HEK293 (cell line): ENCODE measurements at regions not wholly inside any gene's neighbourhood (a gene's known extent, or its start where the extent isn't known, plus 50 kb on each side); places are given as distances from the start of the nearest gene placed in this dataset.

ENCODE experiments used
- CTCF ChIA-PET: fragments of 350-600 bp; formaldehyde crosslinking; extraction: SDS; loops from one replicate; lab custom pipeline; 2021; ENCODE audit warnings: antibody characterized with exemption; lab: Yijun Ruan, JAX
- POLR2A ChIA-PET: fragments of 300-600 bp; formaldehyde crosslinking; extraction: SDS; loops from one replicate; lab custom pipeline; 2020; ENCODE audit warnings: antibody characterized with exemption, inconsistent platforms; lab: Yijun Ruan, JAX
- H3K27ac ChIP-seq: fragments of 200-500 bp; sonication (Bioruptor generic); 2 replicates; pipeline ENCODE4 v1.5.1; 2014; ENCODE audit warnings: low read depth, low read length, control low read depth, inconsistent platforms; ENCODE audit errors: extremely low read depth
- H3K36me3 ChIP-seq, 2 experiments: fragments of 200-500 bp in 1 of 2; sonication (Bioruptor generic) in 1 of 2; 1 replicate in 1 of 2; 2 replicates in 1 of 2; pipeline ENCODE4 v1.5.1; 2014 to 2017; ENCODE audit warnings: inconsistent platforms in 2 of 2, low read length in 2 of 2; ENCODE audit not compliant: control insufficient read depth in 2 of 2, insufficient read depth in 1 of 2
- H3K4me1 ChIP-seq: fragments of 200-500 bp; sonication (Bioruptor generic); 2 replicates; pipeline ENCODE4 v1.5.1; 2014; ENCODE audit warnings: mild to moderate bottlenecking, low read length, inconsistent platforms; ENCODE audit not compliant: control insufficient read depth, insufficient read depth
- H3K4me3 ChIP-seq: 2 replicates; pipeline ENCODE4 v1.5.1; 2011; ENCODE audit warnings: low read depth, mild to moderate bottlenecking, control low read depth, low read length, moderate library complexity
- H3K9me3 ChIP-seq: fragments of 200-500 bp; sonication (Bioruptor generic); 2 replicates; pipeline ENCODE4 v1.5.1; 2014; ENCODE audit warnings: low read depth, low read length, inconsistent platforms; ENCODE audit not compliant: control insufficient read depth, insufficient read depth
- AEBP2 ChIP-seq: fragments of 450-650 bp; formaldehyde crosslinking; IDR thresholded peaks from 2 replicates; pipeline ENCODE4 v1.5.1; 2016; ENCODE audit warnings: missing biosample characterization, missing genetic modification characterization, borderline replicate concordance
- EGR2 ChIP-seq: fragments of 450-650 bp; formaldehyde crosslinking; IDR thresholded peaks from 2 replicates; pipeline ENCODE4 v1.5.1; 2016; ENCODE audit warnings: low read depth, missing biosample characterization, missing genetic modification characterization
- GLI2 ChIP-seq: fragments of 450-650 bp; formaldehyde crosslinking; IDR thresholded peaks from 2 replicates; pipeline ENCODE4; 2017; ENCODE audit warnings: missing biosample characterization, missing genetic modification characterization, low read depth, borderline replicate concordance
- GLIS1 ChIP-seq: fragments of 450-650 bp; formaldehyde crosslinking; IDR thresholded peaks from 2 replicates; pipeline ENCODE4 v1.5.1; 2016; ENCODE audit warnings: missing biosample characterization, missing genetic modification characterization
- HIC1 ChIP-seq: fragments of 450-650 bp; formaldehyde crosslinking; IDR thresholded peaks from 2 replicates; pipeline ENCODE4 v1.5.1; 2016; ENCODE audit warnings: missing biosample characterization, missing genetic modification characterization
- KLF17 ChIP-seq: fragments of 450-650 bp; formaldehyde crosslinking; IDR thresholded peaks from 2 replicates; pipeline ENCODE4 v1.5.1; 2016; ENCODE audit warnings: missing biosample characterization, missing genetic modification characterization
- MZF1 ChIP-seq: fragments of 450-650 bp; formaldehyde crosslinking; IDR thresholded peaks from 2 replicates; pipeline ENCODE4 v1.5.1; 2017; ENCODE audit warnings: missing biosample characterization, missing genetic modification characterization, borderline replicate concordance
- PRDM1 ChIP-seq: fragments of 450-650 bp; formaldehyde crosslinking; IDR thresholded peaks from 2 replicates; pipeline ENCODE4; 2016; ENCODE audit warnings: missing biosample characterization, missing genetic modification characterization
- REST ChIP-seq: fragments of 450-650 bp; formaldehyde crosslinking; IDR thresholded peaks from 2 replicates; pipeline ENCODE4 v1.5.1; 2016; ENCODE audit warnings: missing biosample characterization, missing genetic modification characterization
- ZBTB7A ChIP-seq: fragments of 450-650 bp; formaldehyde crosslinking; IDR thresholded peaks from 2 replicates; pipeline ENCODE4 v1.5.1; 2016; ENCODE audit warnings: low read depth, missing biosample characterization, missing genetic modification characterization
- ZFHX2 ChIP-seq: fragments of 450-650 bp; formaldehyde crosslinking; conservative IDR thresholded peaks from 2 replicates; pipeline ENCODE4 v1.5.1; 2016; ENCODE audit warnings: missing biosample characterization, missing genetic modification characterization
- ZNF132 ChIP-seq: fragments of 450-650 bp; formaldehyde crosslinking; IDR thresholded peaks from 2 replicates; pipeline ENCODE4 v1.5.1; 2017; ENCODE audit warnings: missing biosample characterization, missing genetic modification characterization, borderline replicate concordance
- ZNF133 ChIP-seq: fragments of 450-650 bp; formaldehyde crosslinking; IDR thresholded peaks from 2 replicates; pipeline ENCODE4 v1.5.1; 2016; ENCODE audit warnings: missing biosample characterization, missing genetic modification characterization
- ZNF23 ChIP-seq: fragments of 450-650 bp; formaldehyde crosslinking; IDR thresholded peaks from 2 replicates; pipeline ENCODE4 v1.5.1; 2016; ENCODE audit warnings: missing biosample characterization, missing genetic modification characterization, borderline replicate concordance
- ZNF26 ChIP-seq: fragments of 450-650 bp; formaldehyde crosslinking; IDR thresholded peaks from 2 replicates; pipeline ENCODE4 v1.5.1; 2016; ENCODE audit warnings: missing biosample characterization, missing genetic modification characterization
- ZNF266 ChIP-seq: fragments of 450-650 bp; formaldehyde crosslinking; IDR thresholded peaks from 2 replicates; pipeline ENCODE4 v1.5.1; 2016; ENCODE audit warnings: missing biosample characterization, missing genetic modification characterization, low read depth
- ZNF302 ChIP-seq: fragments of 450-650 bp; formaldehyde crosslinking; IDR thresholded peaks from 2 replicates; pipeline ENCODE4 v1.5.1; 2016; ENCODE audit warnings: missing biosample characterization, missing genetic modification characterization, low read depth
- ZNF350 ChIP-seq: fragments of 450-650 bp; formaldehyde crosslinking; IDR thresholded peaks from 2 replicates; pipeline ENCODE4 v1.5.0; 2017; ENCODE audit warnings: missing biosample characterization, mild to moderate bottlenecking, missing genetic modification characterization
- ZNF391 ChIP-seq: fragments of 450-650 bp; formaldehyde crosslinking; IDR thresholded peaks from 2 replicates; pipeline ENCODE4 v1.5.1; 2016; ENCODE audit warnings: low read depth, missing biosample characterization, missing genetic modification characterization, borderline replicate concordance
- ZNF426 ChIP-seq: fragments of 450-650 bp; formaldehyde crosslinking; IDR thresholded peaks from 2 replicates; pipeline ENCODE4 v1.5.1; 2017; ENCODE audit warnings: missing biosample characterization, missing genetic modification characterization, mild to moderate bottlenecking, inconsistent platforms, moderate library complexity
- ZNF449 ChIP-seq: fragments of 450-650 bp; formaldehyde crosslinking; IDR thresholded peaks from 2 replicates; pipeline ENCODE4 v1.5.1; 2017; ENCODE audit warnings: missing biosample characterization, mild to moderate bottlenecking, missing genetic modification characterization, moderate library complexity
- ZNF48 ChIP-seq: fragments of 450-650 bp; formaldehyde crosslinking; IDR thresholded peaks from 2 replicates; pipeline ENCODE4 v1.5.1; 2016; ENCODE audit warnings: missing biosample characterization, missing genetic modification characterization
- ZNF521 ChIP-seq: fragments of 450-650 bp; formaldehyde crosslinking; IDR thresholded peaks from 2 replicates; pipeline ENCODE4 v1.5.1; 2017; ENCODE audit warnings: missing biosample characterization, mild to moderate bottlenecking, missing genetic modification characterization
- ZNF560 ChIP-seq: fragments of 450-650 bp; formaldehyde crosslinking; IDR thresholded peaks from 2 replicates; pipeline ENCODE4 v1.5.1; 2017; ENCODE audit warnings: missing biosample characterization, missing genetic modification characterization, borderline replicate concordance

- Histone ChIP-seq H3K4me3 (no peak overlapping the region), H3K4me1 (no peaks in the 10 kb centered on the region), H3K9me3 (no peaks in the 10 kb centered on the region; the same call in 1 of the 2 replicates), H3K27ac (no peak overlapping the region), H3K36me3 (no peaks in the 10 kb centered on the region)
- ChIA-PET CTCF (interaction anchor here (0.7 kb wide), 1 partner anchor 840 kb away, joined by 8 read pairs; no protein-coding TSS in a partner anchor), POLR2A (no interaction called here)
- TF ChIP-seq MZF1 (tag by site-specific recombination), result no peak
- TF ChIP-seq GLI2 (tag by site-specific recombination), result no peak
- no peak for TF ChIP-seq ZNF426 (tag by site-specific recombination)
- TF ChIP-seq GLIS1 (tag by site-specific recombination), result no peak
- TF ChIP-seq KLF17 (tag by site-specific recombination), result no peak
- TF ChIP-seq ZNF133, result no peak
- no peak for TF ChIP-seq ZFHX2 (tag by site-specific recombination)
- no peak for TF ChIP-seq ZNF48 (tag by site-specific recombination)
- no peak for TF ChIP-seq ZNF132 (tag by site-specific recombination)
- no peak for TF ChIP-seq ZNF449 (tag by site-specific recombination)
- TF ChIP-seq ZNF560 (tag by site-specific recombination), result no peak
- no peak for TF ChIP-seq ZNF391 (tag by site-specific recombination)
- no peak for TF ChIP-seq ZNF350 (tag by site-specific recombination)
- TF ChIP-seq ZBTB7A, result no peak
These were observed 72.6 kb upstream of the CTXND1 start for GRCh38 chr15:80324545-80325080.

- Histone ChIP-seq H3K27ac (no peak overlapping the region), H3K4me3 (no peak overlapping the region), H3K4me1 (no peaks in the 10 kb centered on the region), H3K36me3 (no peaks in the 10 kb centered on the region), H3K9me3 (no peaks in the 10 kb centered on the region; the same call in 1 of the 2 replicates)
- ChIA-PET CTCF (interaction anchor here (0.8 to 1.7 kb wide), 2 partner anchors 16 to 26 kb away, joined by 4 to 5 read pairs; no protein-coding TSS in a partner anchor), POLR2A (no interaction called here)
- TF ChIP-seq ZNF23 (tag by site-specific recombination) (no peak), HIC1 (tag by site-specific recombination) (no peak), AEBP2 (no peak), ZNF266 (tag by site-specific recombination) (no peak), ZNF26 (tag by site-specific recombination) (no peak), EGR2 (tag by site-specific recombination) (no peak), REST (no peak), PRDM1 (tag by site-specific recombination) (no peak), ZNF302 (tag by site-specific recombination) (no peak), ZNF521 (tag by site-specific recombination) (no peak)
- TF ChIP-seq, all 188 proteins: peak for 0
These were observed 73.2 kb upstream of the CTXND1 start for GRCh38 chr15:80325206-80325605.
